ENCODE measurements at regions not wholly inside any gene's neighbourhood (a gene's known extent, or its start where the extent isn't known, plus 50 kb on each side); places are given as distances from the start of the nearest gene placed in this dataset.

DNA sequence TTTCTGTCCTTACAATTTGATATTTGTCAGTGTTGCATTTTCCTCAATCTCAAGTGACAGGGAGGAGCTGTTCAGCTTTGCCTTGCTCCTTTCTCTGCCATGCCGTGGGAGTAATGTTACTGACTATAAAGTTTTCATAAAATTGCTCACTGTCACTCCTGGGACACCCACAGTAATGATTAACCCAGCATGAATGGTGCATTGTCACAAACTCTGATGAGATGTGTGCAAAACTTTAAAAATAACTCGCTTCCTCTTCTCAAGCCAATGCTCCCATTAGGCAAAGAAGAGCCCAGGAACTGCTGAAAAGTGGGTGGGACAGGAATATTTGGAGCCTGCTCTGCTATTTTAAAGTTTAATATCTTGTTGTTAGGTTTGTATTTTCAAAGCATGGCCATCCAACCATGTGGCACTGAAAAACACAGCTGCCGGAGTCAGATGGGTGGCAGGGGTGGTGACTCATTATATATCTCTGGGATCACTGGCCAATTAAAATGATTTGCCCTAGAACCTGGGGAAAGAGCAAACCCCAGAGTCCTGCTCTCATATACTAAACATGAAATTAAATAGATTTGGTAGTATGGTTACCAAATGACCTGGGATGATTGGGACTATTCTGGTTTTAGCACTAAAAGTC lies 260.1 kb downstream of the BTBD3 start:
- no peaks in the 10 kb centered on the region for H3K9me3 ChIP-seq (ENCODE audit: control extremely low read depth in 1 of 3, control insufficient read depth in 2 of 3, insufficient read depth in 1 of 3, low read length in 2 of 3)
- Mint-ChIP-seq H3K4me3 (no peak overlapping the region), H3K27ac (no peak overlapping the region), H3K27me3 (no peaks in the 10 kb centered on the region), H3K9me3 (ENCODE audit: insufficient read depth) (no peaks in the 10 kb centered on the region), H3K4me1 (no peaks in the 10 kb centered on the region)
- CTCF ChIA-PET, result no interaction called here
- no peak overlapping the region for H3K27ac ChIP-seq (ENCODE audit: low read length in 2 of 2)
- POLR2A ChIA-PET, result no interaction called here
- H2AFZ ChIP-seq (ENCODE audit: insufficient read depth, low read depth, low read length, poor library complexity, severe bottlenecking), result no peak overlapping the region
- intact Hi-C loops (cut with micrococcal nuclease), result no loop called here
- H4K20me1 ChIP-seq (ENCODE audit: control insufficient read depth, insufficient read depth, low read length, poor library complexity, severe bottlenecking), result no peaks in the 10 kb centered on the region
- no peak overlapping the region for H3K4me3 ChIP-seq (ENCODE audit: control extremely low read depth in 1 of 5, extremely low read depth in 1 of 5, insufficient read depth in 1 of 5, low read depth in 2 of 5, low read length in 4 of 5)
- H3K36me3 ChIP-seq (replicated peaks in 1 of 2; ENCODE audit: control extremely low read depth in 1 of 2, control insufficient read depth in 1 of 2, extremely low read depth in 1 of 2, insufficient read depth in 2 of 2, low read length in 1 of 2), result no peaks in the 10 kb centered on the region
- DNase-seq (no peak), ATAC-seq (ENCODE audit: low read depth) (no peak)
- no CpG with 5 or more reads among the region's 3 CpGs for WGBS (ENCODE audit: insufficient coverage)
- no peaks in the 10 kb centered on the region for H3K79me2 ChIP-seq (ENCODE audit: control insufficient read depth, insufficient read depth, low read length)
- no peaks in the 10 kb centered on the region for H3K27me3 ChIP-seq (replicated peaks in 1 of 4; ENCODE audit: control extremely low read depth in 1 of 4, control insufficient read depth in 3 of 4, insufficient read depth in 4 of 4, low read length in 3 of 4)
- no peak overlapping the region for H3K4me2 ChIP-seq (replicated peaks; ENCODE audit: low read depth, low read length, poor library complexity, severe bottlenecking)
- H3K4me1 ChIP-seq (ENCODE audit: control insufficient read depth in 2 of 2, insufficient read depth in 2 of 2, low read length in 2 of 2), result no peaks in the 10 kb centered on the region
- H3K9ac ChIP-seq (ENCODE audit: low read length), result no peak overlapping the region
- TF ChIP-seq, protein P1, sequence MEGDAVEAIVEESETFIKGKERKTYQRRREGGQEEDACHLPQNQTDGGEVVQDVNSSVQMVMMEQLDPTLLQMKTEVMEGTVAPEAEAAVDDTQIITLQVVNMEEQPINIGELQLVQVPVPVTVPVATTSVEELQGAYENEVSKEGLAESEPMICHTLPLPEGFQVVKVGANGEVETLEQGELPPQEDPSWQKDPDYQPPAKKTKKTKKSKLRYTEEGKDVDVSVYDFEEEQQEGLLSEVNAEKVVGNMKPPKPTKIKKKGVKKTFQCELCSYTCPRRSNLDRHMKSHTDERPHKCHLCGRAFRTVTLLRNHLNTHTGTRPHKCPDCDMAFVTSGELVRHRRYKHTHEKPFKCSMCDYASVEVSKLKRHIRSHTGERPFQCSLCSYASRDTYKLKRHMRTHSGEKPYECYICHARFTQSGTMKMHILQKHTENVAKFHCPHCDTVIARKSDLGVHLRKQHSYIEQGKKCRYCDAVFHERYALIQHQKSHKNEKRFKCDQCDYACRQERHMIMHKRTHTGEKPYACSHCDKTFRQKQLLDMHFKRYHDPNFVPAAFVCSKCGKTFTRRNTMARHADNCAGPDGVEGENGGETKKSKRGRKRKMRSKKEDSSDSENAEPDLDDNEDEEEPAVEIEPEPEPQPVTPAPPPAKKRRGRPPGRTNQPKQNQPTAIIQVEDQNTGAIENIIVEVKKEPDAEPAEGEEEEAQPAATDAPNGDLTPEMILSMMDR (IDR thresholded peaks at IDR 0.05), result no peak
- no peak for TF ChIP-seq EZH2 (IDR thresholded peaks at IDR 0.05; ENCODE audit: borderline replicate concordance, insufficient read depth, low read depth, low read length, poor library complexity, severe bottlenecking)

DNA sequence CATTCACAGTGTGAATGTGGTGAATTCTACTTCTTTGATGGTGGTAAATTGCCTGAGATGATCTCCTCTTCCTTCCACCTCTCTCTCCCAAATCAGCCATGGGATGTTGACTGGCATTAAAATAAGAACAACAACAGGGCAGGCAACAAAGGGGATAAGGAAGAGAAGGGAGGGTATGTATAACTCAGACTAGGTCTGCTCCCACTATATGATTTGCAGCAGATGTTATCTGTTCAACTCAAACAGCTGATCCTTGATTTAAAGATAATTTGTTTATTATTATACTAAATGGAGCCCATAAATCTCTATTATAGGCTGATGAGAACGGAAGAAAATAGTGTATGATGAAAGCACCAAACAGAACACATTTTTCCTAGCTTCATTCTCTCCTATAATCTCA lies 262.0 kb downstream of the BTBD3 start:
- Histone ChIP-seq H2AFZ (ENCODE audit: insufficient read depth, low read depth, low read length, poor library complexity, severe bottlenecking) (no peak overlapping the region), H3K4me3 (ENCODE audit: control extremely low read depth in 1 of 5, extremely low read depth in 1 of 5, insufficient read depth in 1 of 5, low read depth in 2 of 5, low read length in 4 of 5) (no peak overlapping the region), H3K4me2 (replicated peaks; ENCODE audit: low read depth, low read length, poor library complexity, severe bottlenecking) (no peak overlapping the region), H3K4me1 (ENCODE audit: control insufficient read depth in 2 of 2, insufficient read depth in 2 of 2, low read length in 2 of 2) (no peaks in the 10 kb centered on the region), H4K20me1 (ENCODE audit: control insufficient read depth, insufficient read depth, low read length, poor library complexity, severe bottlenecking) (no peaks in the 10 kb centered on the region), H3K79me2 (ENCODE audit: control insufficient read depth, insufficient read depth, low read length) (no peaks in the 10 kb centered on the region), H3K27ac (ENCODE audit: low read length in 2 of 2) (no peak overlapping the region), H3K9me3 (ENCODE audit: control extremely low read depth in 1 of 3, control insufficient read depth in 2 of 3, insufficient read depth in 1 of 3, low read length in 2 of 3) (no peaks in the 10 kb centered on the region), H3K27me3 (replicated peaks in 1 of 4; ENCODE audit: control extremely low read depth in 1 of 4, control insufficient read depth in 3 of 4, insufficient read depth in 4 of 4, low read length in 3 of 4) (no peaks in the 10 kb centered on the region), H3K9ac (ENCODE audit: low read length) (no peak overlapping the region), H3K36me3 (replicated peaks in 1 of 2; ENCODE audit: control extremely low read depth in 1 of 2, control insufficient read depth in 1 of 2, extremely low read depth in 1 of 2, insufficient read depth in 2 of 2, low read length in 1 of 2) (no peaks in the 10 kb centered on the region)
- Mint-ChIP-seq H3K27ac (no peak overlapping the region), H3K9me3 (ENCODE audit: insufficient read depth) (no peaks in the 10 kb centered on the region), H3K4me3 (no peak overlapping the region), H3K27me3 (no peaks in the 10 kb centered on the region), H3K4me1 (no peaks in the 10 kb centered on the region)
- DNase-seq (no peak), ATAC-seq (ENCODE audit: low read depth) (no peak)
- WGBS (ENCODE audit: insufficient coverage), result no CpG with 5 or more reads among the region's 1 CpG
- intact Hi-C loops (cut with micrococcal nuclease), result no loop called here
- ChIA-PET CTCF (no interaction called here), POLR2A (no interaction called here)
- TF ChIP-seq EZH2 (IDR thresholded peaks at IDR 0.05; ENCODE audit: borderline replicate concordance, insufficient read depth, low read depth, low read length, poor library complexity, severe bottlenecking), result no peak
- TF ChIP-seq, protein P1 (IDR thresholded peaks at IDR 0.05), result no peak

All from B cell (primary cell).